Fibroblast of lung (primary cell): ENCODE measurements at regions not wholly inside any gene's neighbourhood (a gene's known extent, or its start where the extent isn't known, plus 50 kb on each side); places are given as distances from the start of the nearest gene placed in this dataset.

Experiments used
- CTCF ChIP-seq, 2 donors: IDR thresholded peaks in 1 of 2; conservative IDR thresholded peaks in 1 of 2; 1 replicate in 1 of 2; 2 replicates in 1 of 2; pipeline ENCODE4 v1.5.1; 2011 to 2012; ENCODE audit warnings: low read length in 2 of 2, control low read depth in 1 of 2, inconsistent platforms in 1 of 2, low read depth in 1 of 2, mild to moderate bottlenecking in 1 of 2
- EZH2 ChIP-seq: IDR thresholded peaks from 2 replicates; pipeline ENCODE4 v1.5.1; 2012; ENCODE audit warnings: low read length, control low read depth, mild to moderate bottlenecking; ENCODE audit errors: missing control alignments

GRCh38 chr3:117266806-117267205 is 557.2 kb downstream of the TUSC7 start:
- TF ChIP-seq CTCF (conservative IDR thresholded peaks at IDR 0.05 in 1 of 2, IDR thresholded peaks at IDR 0.05 in 1 of 2; ENCODE audit: low read depth in 1 of 2, low read length in 2 of 2) (no peak), EZH2 (no peak)
